ENCODE measurements at regions not wholly inside any gene's neighbourhood (a gene's known extent, or its start where the extent isn't known, plus 50 kb on each side); places are given as distances from the start of the nearest gene placed in this dataset.

DNA sequence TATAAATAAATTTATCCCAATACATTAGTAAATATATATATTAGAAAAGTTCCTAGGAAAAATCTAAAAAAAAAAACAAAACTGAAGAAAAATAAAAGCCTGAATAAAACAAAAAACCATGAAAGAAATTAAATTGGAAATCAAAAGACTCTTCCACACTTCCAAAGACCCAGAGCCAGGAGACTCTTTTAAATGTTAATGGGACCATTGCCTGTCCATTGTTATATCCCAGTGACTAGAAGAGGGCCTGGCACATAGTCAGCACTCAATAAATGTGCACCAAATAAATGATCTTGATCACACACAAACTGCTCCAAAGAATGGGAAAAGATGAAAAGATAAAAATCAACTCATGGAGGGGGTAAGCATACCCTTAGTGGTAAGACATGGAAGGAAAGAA lies 51.3 kb upstream of the CLDN18 start:
- TF ChIP-seq, protein P1, sequence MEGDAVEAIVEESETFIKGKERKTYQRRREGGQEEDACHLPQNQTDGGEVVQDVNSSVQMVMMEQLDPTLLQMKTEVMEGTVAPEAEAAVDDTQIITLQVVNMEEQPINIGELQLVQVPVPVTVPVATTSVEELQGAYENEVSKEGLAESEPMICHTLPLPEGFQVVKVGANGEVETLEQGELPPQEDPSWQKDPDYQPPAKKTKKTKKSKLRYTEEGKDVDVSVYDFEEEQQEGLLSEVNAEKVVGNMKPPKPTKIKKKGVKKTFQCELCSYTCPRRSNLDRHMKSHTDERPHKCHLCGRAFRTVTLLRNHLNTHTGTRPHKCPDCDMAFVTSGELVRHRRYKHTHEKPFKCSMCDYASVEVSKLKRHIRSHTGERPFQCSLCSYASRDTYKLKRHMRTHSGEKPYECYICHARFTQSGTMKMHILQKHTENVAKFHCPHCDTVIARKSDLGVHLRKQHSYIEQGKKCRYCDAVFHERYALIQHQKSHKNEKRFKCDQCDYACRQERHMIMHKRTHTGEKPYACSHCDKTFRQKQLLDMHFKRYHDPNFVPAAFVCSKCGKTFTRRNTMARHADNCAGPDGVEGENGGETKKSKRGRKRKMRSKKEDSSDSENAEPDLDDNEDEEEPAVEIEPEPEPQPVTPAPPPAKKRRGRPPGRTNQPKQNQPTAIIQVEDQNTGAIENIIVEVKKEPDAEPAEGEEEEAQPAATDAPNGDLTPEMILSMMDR (IDR thresholded peaks at IDR 0.05), result no peak
- Mint-ChIP-seq H3K36me3 (ENCODE audit: unreplicated experiment) (no peaks in the 10 kb centered on the region), H3K4me1 (ENCODE audit: unreplicated experiment) (no peaks in the 10 kb centered on the region), H3K27me3 (ENCODE audit: unreplicated experiment) (peaks cover 42% of the 10 kb centered on the region), H3K27ac (ENCODE audit: unreplicated experiment) (no peak overlapping the region), H3K9me3 (ENCODE audit: unreplicated experiment) (peaks cover 11% of the 10 kb centered on the region), H3K4me3 (ENCODE audit: unreplicated experiment) (no peak overlapping the region)
- no peak for DNase-seq (ENCODE audit: extremely low spot score, unreplicated experiment)
